Ovary (tissue), 3 donors: ENCODE measurements at regions not wholly inside any gene's neighbourhood (a gene's known extent, or its start where the extent isn't known, plus 50 kb on each side); places are given as distances from the start of the nearest gene placed in this dataset.

Source experiments
- POLR2A ChIP-seq: fragments of 450-650 bp; IDR thresholded peaks from one replicate; pipeline ENCODE4 v1.6.1; 2017; ENCODE audit warnings: antibody characterized with exemption, mild to moderate bottlenecking, moderate library complexity
- TF ChIP-seq, protein P1 (sequence below), 3 donors: fragments of 450-650 bp in 2 of 3; fragments of 200-600 bp in 1 of 3; IDR thresholded peaks; one replicate each; pipeline versions ENCODE4 v1.5.1 to v1.8.0; 2016 to 2022; ENCODE audit warnings: antibody characterized with exemption in 3 of 3, mild to moderate bottlenecking in 1 of 3
- donor health status: DM: no; HTN: no; CAD: no.

DNA sequence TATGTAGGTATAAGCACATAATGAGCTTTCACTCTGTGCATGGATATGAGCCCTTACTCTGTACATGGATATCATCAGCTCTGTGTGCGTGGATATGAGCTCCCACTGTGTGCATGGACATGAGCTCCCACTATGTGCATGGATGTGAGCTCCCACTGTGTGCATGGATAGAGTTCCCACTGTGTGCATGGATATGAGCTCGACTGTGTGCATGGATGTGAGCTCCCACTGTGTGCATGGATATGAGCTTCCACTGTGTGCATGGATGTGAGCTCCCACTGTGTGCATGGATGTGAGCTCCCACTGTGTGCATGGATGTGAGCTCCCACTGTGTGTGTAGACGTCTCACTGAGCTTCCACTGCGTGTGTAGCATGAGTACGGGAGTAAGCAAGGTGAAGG is 149.3 kb upstream of the ALKAL2 start:
- TF ChIP-seq, protein P1, sequence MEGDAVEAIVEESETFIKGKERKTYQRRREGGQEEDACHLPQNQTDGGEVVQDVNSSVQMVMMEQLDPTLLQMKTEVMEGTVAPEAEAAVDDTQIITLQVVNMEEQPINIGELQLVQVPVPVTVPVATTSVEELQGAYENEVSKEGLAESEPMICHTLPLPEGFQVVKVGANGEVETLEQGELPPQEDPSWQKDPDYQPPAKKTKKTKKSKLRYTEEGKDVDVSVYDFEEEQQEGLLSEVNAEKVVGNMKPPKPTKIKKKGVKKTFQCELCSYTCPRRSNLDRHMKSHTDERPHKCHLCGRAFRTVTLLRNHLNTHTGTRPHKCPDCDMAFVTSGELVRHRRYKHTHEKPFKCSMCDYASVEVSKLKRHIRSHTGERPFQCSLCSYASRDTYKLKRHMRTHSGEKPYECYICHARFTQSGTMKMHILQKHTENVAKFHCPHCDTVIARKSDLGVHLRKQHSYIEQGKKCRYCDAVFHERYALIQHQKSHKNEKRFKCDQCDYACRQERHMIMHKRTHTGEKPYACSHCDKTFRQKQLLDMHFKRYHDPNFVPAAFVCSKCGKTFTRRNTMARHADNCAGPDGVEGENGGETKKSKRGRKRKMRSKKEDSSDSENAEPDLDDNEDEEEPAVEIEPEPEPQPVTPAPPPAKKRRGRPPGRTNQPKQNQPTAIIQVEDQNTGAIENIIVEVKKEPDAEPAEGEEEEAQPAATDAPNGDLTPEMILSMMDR (IDR thresholded peaks at IDR 0.05), result no peak
- TF ChIP-seq POLR2A, result no peak
